ENCODE measurements at regions not wholly inside any gene's neighbourhood (a gene's known extent, or its start where the extent isn't known, plus 50 kb on each side); places are given as distances from the start of the nearest gene placed in this dataset.

- TF ChIP-seq CTCF (conservative IDR thresholded peaks at IDR 0.05; ENCODE audit: low read length) = peak; percentile 75
- TF ChIP-seq EZH2phosphoT487 (IDR thresholded peaks at IDR 0.05; ENCODE audit: borderline replicate concordance) = no peak
Observed at GRCh38 chr2:231648579-231649174, 56.0 kb downstream of the TEX44 start.
